Midbrain (tissue), 1 donor: ENCODE measurements at regions not wholly inside any gene's neighbourhood (a gene's known extent, or its start where the extent isn't known, plus 50 kb on each side); places are given as distances from the start of the nearest gene placed in this dataset.

Experiments
- DNase-seq: peaks from one replicate; lab custom pipeline; 2025; lab: John Stamatoyannopoulos, UW

DNA sequence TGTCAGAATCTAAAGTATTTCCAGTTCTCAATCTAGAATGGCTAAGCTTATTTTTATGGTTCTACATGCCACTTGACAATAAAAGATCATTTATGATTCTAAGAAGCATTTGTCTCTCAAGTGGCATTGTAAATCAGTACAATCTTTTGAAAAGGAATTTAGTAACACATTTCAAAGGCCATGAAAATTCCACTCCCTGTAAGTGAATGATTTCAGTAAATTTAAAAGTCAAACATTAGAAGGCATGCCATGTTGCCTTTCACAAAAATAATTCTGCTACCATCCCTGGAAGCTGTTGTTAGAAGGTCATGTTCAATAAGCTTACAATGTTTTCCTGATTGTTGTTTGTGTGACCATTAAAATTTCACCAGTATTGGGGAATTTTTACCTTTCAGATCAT is 142.9 kb downstream of the RPIA start:
- DNase-seq: no peak

DNA sequence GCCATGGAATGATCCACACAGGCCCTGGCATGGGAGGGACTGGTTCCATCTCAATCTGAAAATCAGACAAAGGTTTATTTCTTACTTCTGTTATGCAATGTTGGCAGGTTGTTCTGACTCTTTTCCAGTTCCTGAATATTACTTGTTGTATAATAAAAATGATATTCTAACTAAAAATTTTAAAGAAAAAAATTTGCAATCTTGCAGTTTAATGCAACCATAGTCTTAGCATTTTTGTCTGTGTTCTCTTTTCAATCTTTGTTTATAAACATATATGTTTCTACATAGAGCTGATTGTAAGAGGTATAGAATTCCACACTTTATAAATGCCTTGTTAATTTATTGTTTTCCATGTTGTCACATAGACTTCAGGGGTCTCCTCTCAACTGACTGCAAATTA is 143.4 kb downstream of the RPIA start:
- no peak for DNase-seq

DNA sequence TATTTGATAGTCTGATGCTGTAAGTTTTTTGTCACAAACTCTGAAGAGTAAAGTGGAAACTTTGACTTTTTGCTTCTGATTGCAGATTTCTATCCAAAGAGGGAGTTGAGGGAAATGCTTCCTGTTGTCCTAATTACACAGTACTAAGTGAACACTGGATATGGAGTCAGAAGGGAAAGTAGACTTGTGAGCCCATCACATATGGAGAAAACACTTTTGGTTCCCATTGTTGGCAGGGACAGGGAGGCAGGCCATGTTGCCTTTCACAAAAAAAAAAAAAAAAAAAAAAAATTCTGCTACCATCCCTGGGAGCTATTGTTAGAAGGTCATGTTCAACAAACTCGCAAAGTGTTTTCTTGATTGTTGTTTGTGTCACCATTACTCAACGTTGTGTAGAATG is 144.3 kb downstream of the RPIA start:
- no peak for DNase-seq

DNA sequence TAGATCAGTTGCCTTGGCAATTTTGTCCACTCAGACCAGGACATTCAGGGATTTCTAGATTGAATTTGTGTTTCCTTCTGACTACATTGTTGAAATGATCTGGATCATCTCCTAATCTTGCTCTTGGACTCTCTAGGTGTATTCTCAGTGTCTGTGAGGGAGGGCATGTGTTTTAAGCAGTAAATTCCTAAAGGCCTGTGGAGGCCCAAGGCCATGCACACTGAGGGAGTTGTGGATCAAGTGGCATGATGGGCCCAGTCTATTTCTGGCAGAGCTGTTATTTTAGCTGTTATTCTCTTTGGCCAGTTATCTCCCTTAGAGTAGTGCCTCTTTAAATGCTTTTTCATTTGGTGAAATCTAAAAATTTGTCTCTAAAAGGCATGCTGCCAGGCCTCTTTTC is 144.9 kb downstream of the RPIA start:
- DNase-seq: no peak

DNA sequence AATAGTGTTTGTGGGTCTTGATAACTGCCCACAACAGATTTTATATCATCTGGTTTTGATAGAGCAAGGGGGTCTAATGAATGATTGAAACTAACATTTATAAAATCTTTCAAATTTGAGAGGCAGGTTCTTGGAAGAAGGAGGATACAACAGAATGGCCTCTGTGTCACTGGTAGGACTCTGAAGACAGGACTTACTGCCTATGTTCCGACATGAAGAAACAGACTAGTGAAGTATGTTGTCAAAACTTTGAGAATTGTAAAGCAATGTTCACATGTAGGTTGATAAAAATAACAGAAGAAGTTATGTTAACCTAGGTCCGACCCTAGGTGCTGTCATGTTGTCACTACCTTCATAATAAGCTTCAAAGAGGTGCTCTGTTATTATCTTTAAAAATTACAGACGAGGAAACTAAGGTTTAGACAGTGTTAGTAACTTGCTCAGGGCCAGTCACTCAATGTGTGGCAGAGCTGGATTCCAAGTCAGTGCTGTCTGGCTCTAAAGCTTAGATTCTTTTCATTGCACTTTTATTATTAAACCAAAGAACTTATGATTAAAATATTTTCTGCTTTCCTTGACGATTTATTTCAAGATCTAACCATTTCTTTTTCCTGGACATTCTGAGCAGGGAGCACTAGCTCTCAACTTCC is 146.2 kb downstream of the RPIA start:
- DNase-seq: no peak

DNA sequence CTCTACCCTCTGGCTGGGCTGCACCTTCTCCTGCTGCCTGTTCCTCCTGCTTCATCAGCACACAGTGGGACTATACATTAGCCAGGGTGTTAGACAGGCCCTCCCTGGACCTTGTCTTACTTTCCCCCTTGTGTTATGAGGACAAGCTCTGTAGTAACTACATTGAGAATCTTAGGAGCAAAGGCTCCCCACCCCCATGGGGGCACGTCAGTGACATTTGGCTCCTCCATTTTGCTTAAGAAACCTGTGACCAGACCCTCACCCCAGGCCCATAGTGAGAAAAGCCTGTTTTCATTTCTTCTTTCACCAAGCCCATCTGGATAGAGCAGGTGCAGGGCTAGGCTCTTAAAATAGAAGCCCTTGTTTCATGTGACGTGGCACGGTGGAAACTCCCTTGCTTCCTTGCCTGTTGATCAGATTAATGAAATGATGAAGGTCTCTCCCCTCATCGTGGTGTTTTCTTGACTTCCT is 146.7 kb downstream of the RPIA start:
- DNase-seq: no peak

DNA sequence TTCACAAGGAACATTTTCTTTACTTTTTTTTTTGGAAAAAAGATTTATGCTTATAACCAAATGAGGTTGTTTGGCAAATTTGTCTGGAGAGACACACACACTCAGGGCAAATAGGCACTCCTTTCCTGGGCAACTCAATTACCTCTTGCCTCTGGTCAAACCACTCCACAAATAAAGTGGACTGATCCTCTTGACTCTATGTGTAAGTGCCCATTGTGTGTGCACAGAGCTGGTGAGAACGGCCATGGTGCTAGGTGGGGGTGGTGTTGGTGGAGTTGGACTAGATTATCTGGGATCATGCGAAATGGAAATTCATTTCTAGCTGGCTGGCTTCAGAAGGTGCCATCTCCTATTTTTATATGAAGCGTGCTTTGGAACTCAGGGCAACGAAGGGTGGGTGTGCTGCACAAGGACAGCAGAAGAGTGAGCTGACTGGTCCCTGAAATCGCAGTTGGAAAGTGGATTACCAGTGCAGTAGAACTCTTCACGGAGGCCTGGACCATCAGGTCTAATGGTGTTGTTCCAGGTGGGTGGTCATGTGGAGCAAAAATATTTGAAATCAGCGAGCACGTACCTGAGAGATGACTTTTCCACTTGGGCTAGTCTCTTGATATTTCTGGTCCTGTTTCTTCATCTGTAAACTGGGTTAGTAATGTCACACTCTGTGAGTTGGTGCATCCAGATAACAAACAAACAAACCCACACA is 149.9 kb downstream of the RPIA start:
- no peak for DNase-seq

DNA sequence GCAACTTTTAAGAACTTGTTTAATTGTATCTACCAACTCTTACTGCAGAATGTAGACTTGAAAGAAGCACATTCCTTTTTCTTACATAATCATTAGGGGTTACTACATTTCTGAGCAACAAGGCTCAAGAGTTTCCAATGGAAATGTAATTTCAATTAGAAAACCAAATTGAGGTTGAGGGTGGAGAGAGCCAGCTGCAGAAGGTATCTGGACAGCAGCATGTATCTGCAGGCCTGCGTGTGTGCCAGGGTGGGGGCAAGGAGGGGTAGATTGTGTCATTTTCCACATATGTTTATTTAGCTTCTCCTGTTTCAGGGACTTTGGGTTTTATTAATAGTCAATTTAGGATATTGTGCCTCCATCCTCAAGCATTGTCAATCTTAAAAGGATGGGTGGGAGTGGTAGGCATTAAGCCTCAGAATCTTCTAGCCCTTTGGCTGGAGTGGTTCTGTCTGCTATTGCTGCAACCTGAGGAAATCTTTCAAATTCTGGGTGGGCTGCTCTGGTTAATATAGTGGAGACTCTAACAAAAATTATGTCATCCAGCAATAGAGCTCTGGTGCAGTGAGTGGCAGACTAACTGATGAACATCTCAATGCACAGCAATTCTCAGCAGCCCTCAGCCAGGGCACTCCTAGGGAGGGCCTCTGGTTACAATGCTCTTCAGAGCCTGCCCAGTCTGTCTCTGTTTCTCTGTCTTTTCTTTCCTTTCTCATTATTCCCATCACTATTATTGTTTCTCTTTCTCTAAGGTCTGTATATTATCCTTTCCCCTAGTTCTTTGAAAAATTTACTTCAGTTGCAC is 151.4 kb downstream of the RPIA start:
- no peak for DNase-seq

DNA sequence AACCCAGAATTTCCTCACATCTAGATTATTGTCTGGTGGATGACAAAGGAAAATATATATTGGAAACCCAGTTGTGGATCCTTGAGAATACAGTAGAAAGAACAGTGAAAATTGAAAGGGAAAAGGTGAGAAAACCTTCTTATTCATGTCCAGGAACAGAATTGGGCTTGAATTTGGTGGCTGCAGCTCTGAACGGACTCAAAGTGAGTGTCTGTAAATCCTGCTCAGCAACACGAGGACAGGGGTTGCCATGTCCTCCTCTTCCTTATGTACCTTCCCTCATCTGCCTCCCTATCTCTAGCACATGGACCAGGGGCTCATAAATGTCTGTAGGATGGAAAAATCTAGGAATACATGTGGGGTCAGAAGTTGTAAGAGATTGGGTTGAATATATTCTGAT is 152.2 kb downstream of the RPIA start:
- DNase-seq: no peak

DNA sequence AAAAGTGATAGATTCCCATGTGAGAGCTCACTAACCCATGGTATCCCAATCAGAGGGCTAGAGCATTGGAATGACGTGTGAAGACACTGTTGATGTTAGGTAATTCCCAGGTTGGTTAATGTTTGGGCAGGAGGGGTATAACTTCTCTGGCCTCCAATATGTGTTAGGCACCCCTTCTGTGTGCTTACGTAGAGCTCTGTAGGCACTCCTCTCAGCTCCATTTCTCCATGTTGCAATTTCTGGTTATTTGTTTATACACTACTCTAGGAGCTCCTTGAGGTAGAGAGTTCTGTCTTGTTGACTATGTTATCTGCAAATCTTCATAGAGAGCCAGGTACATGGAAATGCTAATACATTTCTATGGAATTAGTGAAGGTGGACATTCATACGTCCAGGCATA is 153.5 kb downstream of the RPIA start:
- no peak for DNase-seq

DNA sequence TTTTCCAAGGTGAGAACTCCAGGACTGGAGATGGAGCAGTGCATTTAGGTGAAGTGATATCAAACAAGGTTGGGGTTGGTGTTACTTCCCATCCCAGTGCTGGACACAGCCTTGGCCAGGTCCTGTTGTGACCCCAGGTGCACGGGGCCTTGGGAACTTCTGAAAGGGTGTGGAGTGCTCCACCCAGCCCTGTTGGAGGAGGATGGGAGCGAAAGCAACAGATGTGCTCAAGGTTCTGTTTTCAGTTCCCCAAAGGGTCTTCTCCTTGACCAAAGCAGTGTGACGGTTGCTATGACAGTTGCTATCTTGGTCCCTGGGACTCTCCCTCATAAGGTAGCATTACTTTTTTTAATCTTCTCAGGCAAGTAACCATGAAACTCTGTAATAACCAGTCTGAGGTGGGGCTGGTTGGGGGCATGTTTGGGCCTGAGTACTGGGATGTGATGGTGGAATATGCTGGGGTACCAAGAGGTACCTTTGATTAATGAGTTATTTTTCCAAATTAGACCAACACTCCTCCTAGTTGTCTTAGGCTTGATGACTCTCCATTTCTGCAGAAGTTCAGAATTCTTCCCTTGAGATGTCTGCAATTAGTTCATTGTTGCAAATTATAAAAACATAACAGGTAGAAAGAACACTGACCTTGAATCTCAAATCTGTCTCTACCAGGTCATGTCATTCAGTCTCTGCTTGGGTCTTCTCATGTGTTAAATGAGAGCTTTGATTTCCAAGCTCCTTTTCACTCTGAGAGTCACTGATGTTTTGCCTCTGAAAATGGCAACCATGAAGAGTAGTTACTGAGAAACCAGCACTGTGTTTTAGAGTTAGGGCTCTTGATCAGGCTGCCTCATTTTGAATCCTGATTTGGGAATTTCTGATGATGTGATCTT is 154.5 kb downstream of the RPIA start:
- no peak for DNase-seq

DNA sequence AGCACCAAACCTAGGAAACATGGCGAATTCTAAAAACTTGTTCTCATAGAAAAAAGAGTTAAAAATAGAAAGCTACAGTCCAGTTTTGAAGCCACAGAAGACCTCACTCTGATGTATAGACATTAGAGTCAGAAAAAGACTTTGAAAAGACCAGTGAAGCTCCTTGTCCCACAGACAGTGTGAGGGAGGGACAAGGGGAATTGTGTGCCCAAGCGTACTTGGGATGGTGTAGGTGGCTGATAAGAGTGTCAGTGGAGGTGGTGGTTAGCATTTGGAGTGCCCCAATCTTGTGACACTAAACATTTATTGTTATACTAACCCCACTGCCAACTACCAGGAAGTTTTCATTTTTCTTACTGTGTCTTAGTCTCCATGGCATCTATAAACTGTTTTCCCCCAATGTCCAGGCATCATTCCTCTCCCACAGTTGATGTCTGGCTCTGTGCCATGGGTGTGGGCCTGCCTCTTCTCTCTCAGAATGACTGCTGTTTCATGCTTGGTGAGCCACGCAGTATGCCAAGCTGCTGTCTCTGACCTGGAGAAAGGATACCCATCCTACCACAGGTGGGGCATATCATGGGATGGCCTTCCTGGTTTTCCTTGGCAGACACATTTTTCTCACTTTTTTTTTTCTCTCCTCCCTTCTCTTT is 161.4 kb downstream of the RPIA start:
- DNase-seq: no peak

DNA sequence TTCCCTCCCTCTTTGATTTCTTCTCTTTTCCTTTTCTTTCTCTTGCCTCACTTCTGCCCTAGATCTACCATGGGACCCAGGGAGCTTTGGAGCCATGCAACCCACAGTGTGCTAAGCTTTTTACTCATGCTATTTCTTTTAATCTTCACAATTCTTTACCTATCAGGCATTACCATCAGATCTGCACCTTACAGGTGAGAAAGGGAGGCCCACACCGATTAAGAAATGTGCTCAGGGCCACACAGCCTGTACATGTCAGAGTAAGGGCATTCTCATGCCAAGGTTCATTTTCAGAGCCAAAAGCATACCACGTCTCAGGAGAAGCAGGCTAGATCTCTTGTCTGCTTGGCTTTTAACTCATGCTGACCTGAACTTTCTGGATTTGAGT is 161.9 kb downstream of the RPIA start:
- DNase-seq: no peak

DNA sequence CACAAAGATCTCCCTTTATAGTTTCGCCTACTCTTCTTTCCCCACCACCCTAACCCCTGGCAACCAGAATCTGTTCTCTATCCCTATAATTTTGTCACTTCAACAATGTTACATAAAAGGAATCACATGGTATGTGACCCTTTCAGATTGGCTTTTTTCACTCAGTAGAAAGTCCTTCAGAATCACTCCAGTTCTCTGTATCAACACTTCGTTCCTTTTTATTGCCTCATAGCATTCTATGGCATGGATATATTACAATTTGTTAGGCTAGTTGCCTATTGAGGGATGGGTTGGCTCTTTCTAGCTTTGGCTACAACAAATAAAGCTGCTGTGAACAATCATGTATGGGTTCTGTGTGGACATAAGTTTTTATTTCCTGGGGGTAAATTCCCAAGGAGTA is 163.1 kb downstream of the RPIA start:
- DNase-seq: no peak

DNA sequence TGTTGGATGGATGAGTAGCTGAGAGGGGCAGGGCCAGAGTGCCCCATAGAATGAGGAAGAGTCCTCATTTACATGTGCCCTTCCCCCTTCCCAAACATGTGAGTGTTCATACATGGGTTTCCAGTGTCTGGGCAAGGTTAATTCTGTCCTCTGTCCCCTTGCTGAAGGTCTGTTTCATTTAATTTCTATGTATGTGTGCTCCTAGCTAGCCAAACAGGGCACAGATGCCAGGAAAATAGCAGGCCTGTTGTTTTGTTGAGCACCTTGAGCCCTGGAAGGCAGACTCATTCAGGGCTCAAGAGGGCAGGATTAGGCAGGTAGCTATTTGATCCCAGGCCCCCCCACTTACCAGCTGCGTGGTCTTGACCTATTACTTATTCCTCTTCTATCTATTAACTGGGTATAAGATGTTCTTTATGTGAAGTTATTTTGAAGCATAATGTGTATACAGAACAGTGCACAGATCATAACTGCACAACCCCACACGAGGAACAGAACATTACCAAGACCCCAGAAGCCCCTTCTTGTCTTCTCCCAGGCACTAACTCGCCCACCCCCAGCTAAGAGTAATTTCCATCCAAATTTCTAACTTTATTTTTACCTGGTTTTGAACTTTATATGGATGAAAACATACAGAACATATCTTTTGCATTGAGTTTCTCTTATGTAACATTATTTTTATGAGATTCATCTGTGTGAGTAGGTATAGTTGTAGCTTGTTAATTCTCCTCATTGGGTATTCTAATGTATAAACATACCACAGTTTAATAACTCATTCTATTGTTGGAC is 164.3 kb downstream of the RPIA start:
- no peak for DNase-seq

DNA sequence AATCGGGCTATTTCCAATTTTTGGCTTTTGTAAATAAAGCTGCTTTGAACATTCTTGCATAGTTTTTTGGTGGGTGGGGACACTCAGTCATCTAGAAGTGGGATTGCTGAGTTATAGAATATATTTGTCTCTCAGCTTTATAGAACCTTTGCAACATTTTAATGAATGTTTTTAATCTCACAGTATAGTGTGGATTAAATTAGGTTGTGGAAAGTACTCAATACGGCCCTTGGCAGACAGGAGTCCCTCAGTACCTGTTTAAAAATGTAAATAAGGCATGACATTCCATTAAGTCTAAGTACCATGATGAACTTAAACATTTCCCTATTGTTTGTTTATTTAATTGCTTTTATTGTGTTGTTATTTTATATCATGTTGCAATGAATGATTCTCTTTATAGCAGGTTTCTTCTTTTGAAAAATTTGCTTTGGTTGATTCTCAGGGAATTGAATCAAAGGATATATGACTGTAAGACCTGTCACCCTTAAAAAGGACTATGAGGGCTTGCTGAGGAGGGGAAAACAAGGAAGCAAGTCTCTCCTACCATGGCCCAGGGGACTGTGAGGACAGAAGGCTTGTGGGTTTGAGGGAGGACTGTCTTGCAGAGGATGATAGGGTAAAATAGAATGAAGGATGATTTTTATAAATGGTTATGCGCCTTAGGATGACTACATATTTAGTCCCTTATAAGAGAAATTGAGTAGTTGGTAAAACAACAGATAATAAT is 165.1 kb downstream of the RPIA start:
- DNase-seq: no peak

DNA sequence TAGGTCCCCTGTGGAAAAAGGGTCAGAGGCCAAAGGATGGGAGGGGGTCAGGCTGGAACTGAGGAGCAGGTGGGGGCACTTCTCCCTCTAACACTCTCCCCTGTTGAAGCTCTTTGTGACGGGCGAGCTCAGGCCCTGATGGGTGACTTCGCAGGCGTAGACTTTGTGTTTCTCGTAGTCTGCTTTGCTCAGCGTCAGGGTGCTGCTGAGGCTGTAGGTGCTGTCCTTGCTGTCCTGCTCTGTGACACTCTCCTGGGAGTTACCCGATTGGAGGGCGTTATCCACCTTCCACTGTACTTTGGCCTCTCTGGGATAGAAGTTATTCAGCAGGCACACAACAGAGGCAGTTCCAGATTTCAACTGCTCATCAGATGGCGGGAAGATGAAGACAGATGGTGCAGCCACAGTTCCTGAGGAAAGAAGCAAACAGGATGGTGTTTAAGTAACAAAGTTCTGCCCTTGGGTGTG is 165.8 kb downstream of the RPIA start:
- DNase-seq: no peak

DNA sequence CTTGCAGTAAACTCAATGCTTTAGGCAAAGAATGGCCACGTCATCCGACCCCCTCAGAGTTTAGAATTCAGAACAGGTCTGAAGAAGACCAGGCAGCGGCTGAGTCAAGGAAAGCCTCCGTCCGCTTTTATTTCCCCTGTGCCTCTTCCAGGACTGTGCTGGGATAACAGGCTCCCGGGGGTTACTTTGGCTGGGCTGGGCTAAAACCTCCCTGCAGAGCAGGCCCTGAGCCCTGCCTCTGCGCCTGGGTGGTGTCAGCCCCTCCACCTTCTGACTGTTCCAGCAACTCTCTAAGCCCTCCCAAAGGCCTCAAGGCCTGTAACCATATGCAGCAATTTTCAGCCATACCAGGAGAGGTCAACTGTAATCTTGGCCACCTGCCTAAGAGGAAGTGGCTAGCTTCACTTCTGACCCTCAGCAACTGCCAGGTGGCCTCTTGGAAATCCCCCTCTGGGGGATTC is 166.5 kb downstream of the RPIA start:
- no peak for DNase-seq

DNA sequence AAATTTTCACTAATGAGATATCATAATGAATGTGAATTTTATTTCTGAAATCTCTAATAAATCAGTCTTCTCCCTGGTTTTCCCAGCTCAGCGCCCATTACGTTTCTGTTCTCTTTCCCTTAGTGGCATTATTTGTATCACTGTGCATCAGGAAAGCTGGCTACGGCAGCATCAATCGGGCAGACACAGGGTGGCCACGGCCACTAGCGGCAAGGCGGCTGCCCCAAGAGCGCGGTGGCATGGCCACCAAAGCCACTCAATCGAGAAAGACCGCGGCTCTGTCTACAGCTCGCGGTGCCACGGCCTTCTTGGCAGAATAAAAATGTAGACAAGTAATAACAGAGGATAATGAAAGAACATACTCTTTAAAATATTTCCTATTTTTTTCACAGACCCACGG is 168.0 kb downstream of the RPIA start:
- DNase-seq: no peak
